ENCODE measurements at regions not wholly inside any gene's neighbourhood (a gene's known extent, or its start where the extent isn't known, plus 50 kb on each side); places are given as distances from the start of the nearest gene placed in this dataset.

GRCh38 chr3:127036209-127037020 is 53.5 kb downstream of the PLXNA1 start:
- Histone ChIP-seq H3K36me3 (peaks cover 33 to 35% of the 10 kb centered on the region in 2 donors), H3K27me3 (no peaks in the 10 kb centered on the region), H3K4me3 (no peak overlapping the region), H3K27ac (peak overlapping the region; percentile 62 to 83), H3K4me1 (peaks cover 0 to 4% of the 10 kb centered on the region in 2 donors), H3K9me3 (no peaks in the 10 kb centered on the region)
- TF ChIP-seq CTCF (IDR thresholded peaks at IDR 0.05): no peak
- intact Hi-C loops (cut with DNase I): no loop called here
- DNase-seq (ENCODE audit: low spot score in 2 of 2): no peak

- no peaks in the 10 kb centered on the region for H3K27me3 ChIP-seq
- intact Hi-C loops (cut with DNase I): no loop called here
- DNase-seq (ENCODE audit: low spot score in 2 of 2): no peak
- H3K4me3 ChIP-seq: no peak overlapping the region
- H3K4me1 ChIP-seq: peaks cover 0 to 4% of the 10 kb centered on the region in 2 donors
- TF ChIP-seq CTCF (IDR thresholded peaks at IDR 0.05): no peak
- H3K27ac ChIP-seq: peak overlapping the region in 1 of 2 donors; percentile 83
- peaks cover 27 to 29% of the 10 kb centered on the region in 2 donors for H3K36me3 ChIP-seq
- H3K9me3 ChIP-seq: no peaks in the 10 kb centered on the region
These were observed 54.1 kb downstream of the PLXNA1 start for GRCh38 chr3:127037021-127037400.

- Histone ChIP-seq H3K4me1 (peaks cover 0 to 4% of the 10 kb centered on the region in 2 donors), H3K27me3 (no peaks in the 10 kb centered on the region), H3K27ac (no peak overlapping the region), H3K36me3 (peaks cover 23 to 25% of the 10 kb centered on the region in 2 donors), H3K4me3 (no peak overlapping the region), H3K9me3 (no peaks in the 10 kb centered on the region)
- intact Hi-C loops (cut with DNase I): no loop called here
- TF ChIP-seq CTCF (IDR thresholded peaks at IDR 0.05): no peak
- no peak for DNase-seq (ENCODE audit: low spot score in 2 of 2)
These were observed 54.5 kb downstream of the PLXNA1 start for GRCh38 chr3:127037418-127037841.

GRCh38 chr3:127037971-127038446 is 55.1 kb downstream of the PLXNA1 start:
- H3K9me3 ChIP-seq: no peaks in the 10 kb centered on the region
- no peak overlapping the region for H3K4me3 ChIP-seq
- H3K4me1 ChIP-seq: peaks cover 0 to 5% of the 10 kb centered on the region in 2 donors
- no peak for TF ChIP-seq CTCF (IDR thresholded peaks at IDR 0.05)
- no peak for DNase-seq (ENCODE audit: low spot score in 2 of 2)
- H3K27me3 ChIP-seq: no peaks in the 10 kb centered on the region
- intact Hi-C loops (cut with DNase I): no loop called here
- H3K36me3 ChIP-seq: peaks cover 17 to 19% of the 10 kb centered on the region in 2 donors
- no peak overlapping the region for H3K27ac ChIP-seq

- no peak overlapping the region for H3K4me3 ChIP-seq
- intact Hi-C loops (cut with DNase I): no loop called here
- H3K27me3 ChIP-seq: no peaks in the 10 kb centered on the region
- no peaks in the 10 kb centered on the region for H3K9me3 ChIP-seq
- no peak for TF ChIP-seq CTCF (IDR thresholded peaks at IDR 0.05)
- H3K4me1 ChIP-seq: peaks cover 1 to 10% of the 10 kb centered on the region in 2 donors
- peaks cover 12 to 14% of the 10 kb centered on the region in 2 donors for H3K36me3 ChIP-seq
- DNase-seq (ENCODE audit: low spot score in 2 of 2): no peak
- H3K27ac ChIP-seq: no peak overlapping the region
These were observed 55.6 kb downstream of the PLXNA1 start for GRCh38 chr3:127038466-127038865.
